Neural progenitor cell (in vitro differentiated cells): ENCODE measurements at regions not wholly inside any gene's neighbourhood (a gene's known extent, or its start where the extent isn't known, plus 50 kb on each side); places are given as distances from the start of the nearest gene placed in this dataset.

ENCODE experiments used
- CTCF ChIP-seq: fragments of 200-600 bp; sonication (generic); IDR thresholded peaks from 2 replicates; pipeline ENCODE4 v1.5.1; 2017; ENCODE audit warnings: antibody characterized with exemption, mild to moderate bottlenecking
- EZH2 ChIP-seq: fragments of 200-600 bp; sonication (generic); IDR thresholded peaks from 2 replicates; pipeline ENCODE4 v1.6.1; 2017; ENCODE audit warnings: antibody characterized with exemption, mild to moderate bottlenecking, moderate library complexity
- EZH2phosphoT487 ChIP-seq: fragments of 200-600 bp; sonication (generic); IDR thresholded peaks from 2 replicates; pipeline ENCODE4 v1.6.1; 2017; ENCODE audit warnings: antibody characterized with exemption

GRCh38 chr17:72294487-72294893, 173.7 kb downstream of the SOX9 start:
- TF ChIP-seq EZH2phosphoT487 (no peak), CTCF (no peak), EZH2 (no peak)
